GM23248 (cell line): ENCODE measurements at regions not wholly inside any gene's neighbourhood (a gene's known extent, or its start where the extent isn't known, plus 50 kb on each side); places are given as distances from the start of the nearest gene placed in this dataset.

Experiments used
- DNase-seq: peaks from one replicate; pipeline ENCODE4 v3.0.0-alpha.2; 2015
- H2AFZ ChIP-seq: fragments of 200-600 bp; sonication (generic); 2 replicates; pipeline ENCODE4 v1.6.1; 2016; ENCODE audit warnings: antibody characterized with exemption
- H3F3A ChIP-seq: fragments of 200-600 bp; sonication (generic); 2 replicates; pipeline ENCODE4 v1.6.1; 2016; ENCODE audit warnings: mild to moderate bottlenecking, antibody characterized with exemption, mixed run types; ENCODE audit not compliant: insufficient read depth
- H3K27ac ChIP-seq: fragments of 200-600 bp; sonication (generic); 2 replicates; pipeline ENCODE4 v1.5.1; 2016; ENCODE audit warnings: mild to moderate bottlenecking
- H3K27me3 ChIP-seq: fragments of 200-600 bp; sonication (generic); replicated peaks from 2 replicates; pipeline ENCODE4 v1.6.1; 2016; ENCODE audit warnings: mild to moderate bottlenecking; ENCODE audit not compliant: insufficient read depth
- H3K36me3 ChIP-seq: fragments of 200-600 bp; sonication (generic); 2 replicates; pipeline ENCODE4 v1.6.1; 2016; ENCODE audit warnings: low read depth, mild to moderate bottlenecking
- H3K4me1 ChIP-seq: fragments of 200-600 bp; sonication (generic); 2 replicates; pipeline ENCODE4 v1.6.1; 2016; ENCODE audit warnings: mild to moderate bottlenecking; ENCODE audit not compliant: insufficient read depth
- H3K4me2 ChIP-seq: fragments of 200-600 bp; sonication (generic); one replicate; pipeline ENCODE4 v1.6.1; 2016; ENCODE audit warnings: mild to moderate bottlenecking; ENCODE audit not compliant: unreplicated experiment
- H3K4me3 ChIP-seq: fragments of 200-600 bp; sonication (generic); 2 replicates; pipeline ENCODE4 v1.5.1; 2016; ENCODE audit warnings: mild to moderate bottlenecking
- H3K79me2 ChIP-seq: fragments of 200-600 bp; sonication (generic); 2 replicates; pipeline ENCODE4 v1.6.1; 2016; ENCODE audit warnings: mild to moderate bottlenecking; ENCODE audit not compliant: insufficient read depth
- H3K9ac ChIP-seq: fragments of 200-600 bp; sonication (generic); 2 replicates; pipeline ENCODE4 v1.6.1; 2016; ENCODE audit warnings: mild to moderate bottlenecking
- H3K9me2 ChIP-seq: fragments of 200-600 bp; sonication (generic); 2 replicates; pipeline ENCODE4 v1.6.1; 2016; ENCODE audit warnings: mixed run types, mild to moderate bottlenecking, moderate library complexity; ENCODE audit not compliant: insufficient read depth
- H3K9me3 ChIP-seq: fragments of 200-600 bp; sonication (generic); one replicate; pipeline ENCODE4 v1.6.1; 2017; ENCODE audit warnings: low read depth
- H4K20me1 ChIP-seq: fragments of 200-600 bp; sonication (generic); 2 replicates; pipeline ENCODE4 v1.6.0; 2016; ENCODE audit not compliant: insufficient read depth
- EZH2 ChIP-seq: fragments of 200-600 bp; sonication (generic); IDR thresholded peaks from 2 replicates; pipeline ENCODE4 v1.6.1; 2018; ENCODE audit warnings: antibody characterized with exemption, mild to moderate bottlenecking; ENCODE audit not compliant: insufficient read depth, poor library complexity, severe bottlenecking
- EZH2phosphoT487 ChIP-seq: fragments of 200-600 bp; sonication (generic); IDR thresholded peaks from 2 replicates; pipeline ENCODE4 v1.6.1; 2018; ENCODE audit warnings: antibody characterized with exemption, moderate library complexity, mild to moderate bottlenecking, low read depth; ENCODE audit not compliant: insufficient read depth
- WGBS, 2 experiments: methylation state at CpG; one replicate each; pipeline ENCODE4 v1.1.6; 2015 to 2017; ENCODE audit warnings: low lambda C conversion rate in 2 of 2, low coverage in 1 of 2; ENCODE audit errors: missing lambda C conversion rate in 2 of 2; 5-methylcytosine and 5-hydroxymethylcytosine counted together
- in situ Hi-C: fragments of 300-500 bp; cut with MboI; formaldehyde crosslinking; loops from 2 replicates; pipeline ENCODE4 v1.15.0; 2020

- TF ChIP-seq EZH2phosphoT487 (no peak), EZH2 (no peak)
- 4 to 5% methylated on average over 2 of the region's 2 CpGs for WGBS, 2 experiments
- no peaks in the 10 kb centered on the region for H3K36me3 ChIP-seq
- no peak overlapping the region for H3K4me2 ChIP-seq
- H3K4me3 ChIP-seq, result no peak overlapping the region
- DNase-seq, result no peak
- H3F3A ChIP-seq, result no peaks in the 10 kb centered on the region
- no peak overlapping the region for H3K27ac ChIP-seq
- H3K4me1 ChIP-seq, result no peaks in the 10 kb centered on the region
- no peaks in the 10 kb centered on the region for H3K27me3 ChIP-seq
- no peaks in the 10 kb centered on the region for H3K9me3 ChIP-seq
- no peaks in the 10 kb centered on the region for H3K9me2 ChIP-seq
- in situ Hi-C loops, result no loop called here
- no peak overlapping the region for H3K9ac ChIP-seq
- H4K20me1 ChIP-seq, result no peaks in the 10 kb centered on the region
- no peak overlapping the region for H2AFZ ChIP-seq
- H3K79me2 ChIP-seq, result no peaks in the 10 kb centered on the region
These were observed 984.4 kb downstream of the RAB28 start for GRCh38 chr4:12499693-12500092.

GRCh38 chr4:12495211-12495610 lies 988.9 kb downstream of the RAB28 start:
- Histone ChIP-seq H3F3A (no peaks in the 10 kb centered on the region), H4K20me1 (no peaks in the 10 kb centered on the region), H3K9me2 (no peaks in the 10 kb centered on the region), H2AFZ (no peak overlapping the region), H3K36me3 (no peaks in the 10 kb centered on the region), H3K4me2 (no peak overlapping the region), H3K9ac (no peak overlapping the region), H3K9me3 (no peaks in the 10 kb centered on the region), H3K4me3 (no peak overlapping the region), H3K27me3 (no peaks in the 10 kb centered on the region), H3K27ac (no peak overlapping the region), H3K79me2 (no peaks in the 10 kb centered on the region), H3K4me1 (no peaks in the 10 kb centered on the region)
- in situ Hi-C loops, result no loop called here
- DNase-seq, result no peak
- TF ChIP-seq EZH2, result no peak
- no peak for TF ChIP-seq EZH2phosphoT487

GRCh38 chr4:12492730-12493393 lies 991.3 kb downstream of the RAB28 start:
- no peaks in the 10 kb centered on the region for H3F3A ChIP-seq

GRCh38 chr4:12488672-12489071 lies 995.5 kb downstream of the RAB28 start:
- no peak for TF ChIP-seq EZH2phosphoT487
- TF ChIP-seq EZH2, result no peak

More at GRCh38 chr4:12492730-12493393, 991.3 kb downstream of the RAB28 start:
- 13 to 18% methylated on average over 5 of the region's 5 CpGs for WGBS, 2 experiments
- no peak overlapping the region for H3K9ac ChIP-seq
- no peak overlapping the region for H3K27ac ChIP-seq
- no peaks in the 10 kb centered on the region for H3K79me2 ChIP-seq
- H4K20me1 ChIP-seq, result no peaks in the 10 kb centered on the region
- H3K27me3 ChIP-seq, result no peaks in the 10 kb centered on the region
- DNase-seq, result no peak
- no peaks in the 10 kb centered on the region for H3K9me2 ChIP-seq
- no peaks in the 10 kb centered on the region for H3K36me3 ChIP-seq
- H2AFZ ChIP-seq, result no peak overlapping the region
- TF ChIP-seq EZH2 (no peak), EZH2phosphoT487 (no peak)
- no peaks in the 10 kb centered on the region for H3K9me3 ChIP-seq
- no peak overlapping the region for H3K4me2 ChIP-seq
- no peaks in the 10 kb centered on the region for H3K4me1 ChIP-seq
- H3K4me3 ChIP-seq, result no peak overlapping the region
- in situ Hi-C loops, result no loop called here

GRCh38 chr4:12487000-12487399 lies 997.1 kb downstream of the RAB28 start:
- H3F3A ChIP-seq, result no peaks in the 10 kb centered on the region
- in situ Hi-C loops, result no loop called here
- no peaks in the 10 kb centered on the region for H3K36me3 ChIP-seq
- no peak overlapping the region for H3K4me3 ChIP-seq
- no peak overlapping the region for H3K9ac ChIP-seq
- WGBS, 2 experiments, result 8 to 13% methylated on average over 2 of the region's 2 CpGs
- H3K79me2 ChIP-seq, result no peaks in the 10 kb centered on the region
- no peak for DNase-seq
- no peak overlapping the region for H3K27ac ChIP-seq
- no peaks in the 10 kb centered on the region for H3K4me1 ChIP-seq
- H3K9me2 ChIP-seq, result no peaks in the 10 kb centered on the region
- no peak overlapping the region for H2AFZ ChIP-seq
- H3K9me3 ChIP-seq, result no peaks in the 10 kb centered on the region
- no peak overlapping the region for H3K4me2 ChIP-seq
- TF ChIP-seq EZH2 (no peak), EZH2phosphoT487 (no peak)
- H4K20me1 ChIP-seq, result no peaks in the 10 kb centered on the region
- H3K27me3 ChIP-seq, result no peaks in the 10 kb centered on the region

More at GRCh38 chr4:12488672-12489071, 995.5 kb downstream of the RAB28 start:
- Histone ChIP-seq H4K20me1 (no peaks in the 10 kb centered on the region), H3F3A (no peaks in the 10 kb centered on the region), H3K4me2 (no peak overlapping the region), H3K36me3 (no peaks in the 10 kb centered on the region), H3K9ac (no peak overlapping the region), H3K9me3 (no peaks in the 10 kb centered on the region), H3K27me3 (no peaks in the 10 kb centered on the region), H2AFZ (no peak overlapping the region), H3K4me3 (no peak overlapping the region), H3K79me2 (no peaks in the 10 kb centered on the region), H3K9me2 (no peaks in the 10 kb centered on the region), H3K4me1 (no peaks in the 10 kb centered on the region), H3K27ac (no peak overlapping the region)
- 3 to 4% methylated on average over 5 of the region's 5 CpGs for WGBS, 2 experiments
- DNase-seq, result no peak
- in situ Hi-C loops, result no loop called here
